ENCODE measurements at regions not wholly inside any gene's neighbourhood (a gene's known extent, or its start where the extent isn't known, plus 50 kb on each side); places are given as distances from the start of the nearest gene placed in this dataset.

DNA sequence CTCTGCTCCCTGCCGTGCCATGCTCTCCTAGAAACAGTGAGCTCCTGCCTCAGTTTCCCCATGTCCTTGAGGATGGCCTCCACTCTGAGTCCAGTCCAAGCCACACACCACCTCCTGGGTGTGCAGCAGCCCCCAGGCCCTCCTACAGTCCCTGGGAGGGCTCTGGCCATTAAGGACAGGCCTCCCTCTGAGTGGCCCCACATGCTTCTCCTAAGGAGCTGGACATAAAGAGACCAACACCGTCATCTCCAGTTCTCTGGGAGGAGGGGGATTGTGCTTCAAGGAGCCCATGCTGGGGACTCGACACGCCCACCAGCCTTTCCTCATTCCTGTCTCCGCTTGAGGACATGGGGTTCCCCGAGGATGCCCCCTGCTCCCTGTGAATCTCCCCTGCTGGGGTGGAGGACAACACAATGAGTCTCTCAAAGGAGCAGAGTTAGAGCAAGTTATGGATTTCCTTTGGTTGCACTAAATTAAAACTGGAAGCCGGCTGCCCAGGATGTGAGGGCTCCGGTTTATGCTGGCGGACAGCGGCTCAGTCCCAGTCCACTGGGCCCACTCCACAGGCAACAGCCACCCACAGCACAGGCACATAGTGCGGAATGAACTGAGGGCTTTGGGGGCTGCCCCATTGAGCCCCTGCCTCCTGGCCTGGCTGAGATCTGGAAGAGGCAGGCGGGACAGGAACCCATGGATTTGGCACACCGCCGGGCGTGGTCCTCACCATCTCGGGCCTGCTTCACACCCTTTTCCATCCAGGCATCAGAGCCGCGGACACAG is 165.6 kb upstream of the IQSEC1 start:
- TF ChIP-seq POLR2AphosphoS5 (IDR thresholded peaks at IDR 0.05), result no peak
- TF ChIP-seq CTCF (IDR thresholded peaks at IDR 0.05 in 8 of 11, conservative IDR thresholded peaks at IDR 0.05 in 3 of 11), result no peak
- no peak for TF ChIP-seq POLR2A (IDR thresholded peaks at IDR 0.05)

Measured in spleen (tissue), 7 donors.